ENCODE measurements at regions not wholly inside any gene's neighbourhood (a gene's known extent, or its start where the extent isn't known, plus 50 kb on each side); places are given as distances from the start of the nearest gene placed in this dataset.

GRCh38 chr10:5311617-5312016 lies 53.1 kb upstream of the UCN3 start:
- no peak for DNase-seq

GRCh38 chr10:5314840-5315239 lies 49.9 kb upstream of the UCN3 start:
- DNase-seq: no peak
